K562 (cell line): ENCODE measurements at regions not wholly inside any gene's neighbourhood (a gene's known extent, or its start where the extent isn't known, plus 50 kb on each side); places are given as distances from the start of the nearest gene placed in this dataset.

Experiments used
- ATAC-seq: fragments of 200-7000 bp; cut with Tn5 transposase; 3 replicates; pipeline ENCODE4 v1.9.1; 2020; ENCODE audit warnings: moderate library complexity
- BruUV-seq: library from RNA; stranded (reverse); fragments of 400-500 nt; replicated peaks from 2 replicates; lab custom pipeline; 2021; lab: Mats Ljungman, UMichigan
- CTCF ChIA-PET: fragments of 300-600 bp; formaldehyde crosslinking; extraction: SDS; loops from one replicate; lab custom pipeline; 2021; ENCODE audit warnings: low intra/inter-chr PET ratio; lab: Yijun Ruan, JAX
- POLR2A ChIA-PET: fragments of 300-600, 350-650 bp; sonication (Branson Sonifier 250); formaldehyde crosslinking; extraction: SDS; loops from one replicate; lab custom pipeline; 2021; ENCODE audit warnings: antibody characterized with exemption, inconsistent platforms; lab: Yijun Ruan, JAX
- DNase-seq, 4 experiments: peaks; one replicate each; pipeline versions ENCODE4 v3.0.0 to v3.0.0-alpha.2; 2011 to 2018; ENCODE audit warnings: low spot score in 3 of 4, mixed read lengths in 3 of 4; ENCODE audit errors: extremely low read depth in 1 of 4
- FAIRE-seq: peaks from 2 replicates; lab custom pipeline; 2011; peaks lifted over from hg19 to GRCh38; lab: Jason Lieb, UNC
- H2AFZ ChIP-seq: 2 replicates; pipeline ENCODE4 v1.6.0; 2011; ENCODE audit warnings: low read depth, low read length, control low read depth, inconsistent platforms
- H3K27ac ChIP-seq: fragments of 200-600 bp; 3 replicates; pipeline ENCODE4 v1.8.0; 2011; ENCODE audit warnings: low read depth, mild to moderate bottlenecking, control low read depth, inconsistent platforms, low read length, moderate library complexity, mixed read lengths; ENCODE audit errors: extremely low read depth
- H3K27me3 ChIP-seq, 2 experiments: fragments of 300-600 bp in 1 of 2; 2 replicates in 1 of 2; 3 replicates in 1 of 2; pipeline versions ENCODE4 v1.6.0 to v1.8.0; 2011; ENCODE audit warnings: inconsistent platforms in 2 of 2, low read length in 2 of 2, mild to moderate bottlenecking in 1 of 2, mixed read lengths in 1 of 2, moderate library complexity in 1 of 2; ENCODE audit not compliant: control insufficient read depth in 2 of 2, insufficient read depth in 2 of 2
- H3K36me3 ChIP-seq: fragments of 300-600 bp; 3 replicates; pipeline ENCODE4 v1.8.0; 2011; ENCODE audit warnings: mild to moderate bottlenecking, low read length, inconsistent platforms; ENCODE audit not compliant: control insufficient read depth, insufficient read depth
- H3K4me1 ChIP-seq, 2 experiments: fragments of 200-600 bp in 1 of 2; replicated peaks in 1 of 2; 2 replicates in 1 of 2; 3 replicates in 1 of 2; pipeline versions ENCODE4 v1.5.1 to v1.8.0; 2011; ENCODE audit warnings: inconsistent platforms in 2 of 2, low read length in 2 of 2, mild to moderate bottlenecking in 1 of 2, mixed read lengths in 1 of 2, moderate library complexity in 1 of 2; ENCODE audit not compliant: control insufficient read depth in 2 of 2, insufficient read depth in 2 of 2
- H3K4me2 ChIP-seq: 2 replicates; pipeline ENCODE4 v1.6.1; 2011; ENCODE audit warnings: low read length, control low read depth, inconsistent platforms, mixed read lengths; ENCODE audit not compliant: insufficient read depth
- H3K4me3 ChIP-seq: fragments of 200-600 bp; sonication (generic), shearing (Covaris generic); 2 replicates; pipeline ENCODE4 v1.5.1; 2016; ENCODE audit warnings: control low read depth, inconsistent platforms
- H3K79me2 ChIP-seq: fragments of 200-600 bp; 3 replicates; pipeline ENCODE4 v1.8.0; 2011; ENCODE audit warnings: low read length, inconsistent platforms; ENCODE audit not compliant: control insufficient read depth, insufficient read depth
- H3K9ac ChIP-seq, 2 experiments: 2 replicates each; pipeline versions ENCODE4 v1.6.0 to v1.6.1; 2011; ENCODE audit warnings: low read depth in 2 of 2, low read length in 2 of 2, control low read depth in 1 of 2, inconsistent platforms in 1 of 2, mild to moderate bottlenecking in 1 of 2, mixed read lengths in 1 of 2; ENCODE audit not compliant: insufficient read depth in 1 of 2
- H3K9me1 ChIP-seq: one replicate; pipeline ENCODE4 v1.6.0; 2011; ENCODE audit warnings: inconsistent platforms, mild to moderate bottlenecking, low read length, moderate library complexity; ENCODE audit not compliant: control insufficient read depth, insufficient read depth
- H3K9me3 ChIP-seq: replicated peaks from 2 replicates; pipeline ENCODE4 v1.5.1; 2011; ENCODE audit warnings: low read depth, low read length, inconsistent platforms; ENCODE audit not compliant: control insufficient read depth, insufficient read depth
- H4K20me1 ChIP-seq: replicated peaks from 2 replicates; pipeline ENCODE4 v1.6.1; 2011; ENCODE audit warnings: low read length, inconsistent platforms, mixed read lengths; ENCODE audit not compliant: control insufficient read depth, insufficient read depth
- HDAC3 ChIP-seq: fragments of 450-650 bp; IDR thresholded peaks from 2 replicates; pipeline ENCODE4 v1.6.1; 2018; ENCODE audit warnings: borderline replicate concordance, mild to moderate bottlenecking, moderate library complexity; ENCODE audit not compliant: partially characterized antibody
- HES1 ChIP-seq: fragments of 450-650 bp; IDR thresholded peaks from 2 replicates; pipeline ENCODE4 v1.6.1; 2016; ENCODE audit warnings: low read depth, mild to moderate bottlenecking, moderate library complexity
- HNRNPL ChIP-seq: fragments of 200-400 bp; formaldehyde crosslinking; IDR thresholded peaks from 2 replicates; pipeline ENCODE4 v1.6.1; 2017; ENCODE audit warnings: low read depth, mild to moderate bottlenecking, low read length
- MAFF ChIP-seq: IDR thresholded peaks from 2 replicates; pipeline ENCODE4 v1.6.1; 2012; ENCODE audit warnings: low read length, improper control_type of control experiment
- NR0B1 ChIP-seq: fragments of 450-650 bp; IDR thresholded peaks from one replicate; pipeline ENCODE4 v1.6.1; 2018; ENCODE audit warnings: mild to moderate bottlenecking, moderate library complexity; ENCODE audit not compliant: partially characterized antibody
- ZNF740 ChIP-seq, 3 experiments: fragments of 200-800 bp in 1 of 3; sonication (Bioruptor generic) in 1 of 3; sonication (generic) in 1 of 3; formaldehyde crosslinking in 1 of 3; IDR thresholded peaks; 2 replicates each; pipeline versions ENCODE4 v1.6.1 to v1.8.0; 2016 to 2022; ENCODE audit warnings: mild to moderate bottlenecking in 2 of 3, missing compliant biosample characterization in 2 of 3, missing genetic modification characterization in 2 of 3, missing genetic modification reagents in 1 of 3
- WGBS: fragments of 100-300 bp; shearing (Covaris generic); methylation state at CpG from one replicate; pipeline ENCODE4 v1.1.6; 2016; ENCODE audit warnings: low coverage, mixed read lengths; ENCODE audit not compliant: insufficient coverage; ENCODE audit errors: missing lambda C conversion rate; 5-methylcytosine and 5-hydroxymethylcytosine counted together
- in situ Hi-C: fragments of 300-500 bp; cut with MboI; formaldehyde crosslinking; loops from 4 replicates; pipeline ENCODE4 v1.15.0; 2018; ENCODE audit warnings: inconsistent platforms, mixed read lengths
- intact Hi-C: fragments of 100-400 bp; cut with micrococcal nuclease; formaldehyde crosslinking; loops from 2 replicates; pipeline ENCODE4 v1.14.2; 2022

- ChIA-PET POLR2A (no interaction called here), CTCF (no interaction called here)
- Histone ChIP-seq H3K4me1 (no peaks in the 10 kb centered on the region), H3K27me3 (no peaks in the 10 kb centered on the region), H3K36me3 (no peaks in the 10 kb centered on the region), H4K20me1 (no peaks in the 10 kb centered on the region), H3K27ac (no peak overlapping the region), H3K4me3 (no peak overlapping the region), H3K9ac (no peak overlapping the region), H3K9me1 (no peaks in the 10 kb centered on the region), H3K4me2 (no peak overlapping the region), H3K79me2 (no peaks in the 10 kb centered on the region), H2AFZ (no peak overlapping the region), H3K9me3 (no peaks in the 10 kb centered on the region)
- FAIRE-seq (no peak), ATAC-seq (no peak), DNase-seq (no peak)
- 0% methylated on average over 3 of the region's 3 CpGs for WGBS
- TF ChIP-seq HDAC3 (no peak), NR0B1 (no peak), MAFF (no peak), ZNF740 (CRISPR knock-in tag; IDR thresholded peaks at IDR 0.05) (no peak), ZNF740 (tag; IDR thresholded peaks at IDR 0.05) (no peak), HES1 (no peak), HNRNPL (no peak)
- BruUV-seq = no TSS peak
- in situ Hi-C loops = no loop called here
- intact Hi-C loops = no loop called here
These were observed 801.9 kb upstream of the SLITRK1 start for GRCh38 chr13:84684048-84684662.
